HG02678 (cell line): ENCODE measurements at regions not wholly inside any gene's neighbourhood (a gene's known extent, or its start where the extent isn't known, plus 50 kb on each side); places are given as distances from the start of the nearest gene placed in this dataset.
"Not testable (repeated sequence)": the region's sequence is repeated elsewhere in the genome, so short reads cannot be mapped to it uniquely, and the experiment has no call there.

Source experiments
- ATAC-seq: cut with Tn5 transposase; IDR thresholded peaks from one replicate; pipeline ENCODE4 v1.9.1; 2021; ENCODE audit warnings: mild to moderate bottlenecking, moderate library complexity; ENCODE audit not compliant: unreplicated experiment

DNA sequence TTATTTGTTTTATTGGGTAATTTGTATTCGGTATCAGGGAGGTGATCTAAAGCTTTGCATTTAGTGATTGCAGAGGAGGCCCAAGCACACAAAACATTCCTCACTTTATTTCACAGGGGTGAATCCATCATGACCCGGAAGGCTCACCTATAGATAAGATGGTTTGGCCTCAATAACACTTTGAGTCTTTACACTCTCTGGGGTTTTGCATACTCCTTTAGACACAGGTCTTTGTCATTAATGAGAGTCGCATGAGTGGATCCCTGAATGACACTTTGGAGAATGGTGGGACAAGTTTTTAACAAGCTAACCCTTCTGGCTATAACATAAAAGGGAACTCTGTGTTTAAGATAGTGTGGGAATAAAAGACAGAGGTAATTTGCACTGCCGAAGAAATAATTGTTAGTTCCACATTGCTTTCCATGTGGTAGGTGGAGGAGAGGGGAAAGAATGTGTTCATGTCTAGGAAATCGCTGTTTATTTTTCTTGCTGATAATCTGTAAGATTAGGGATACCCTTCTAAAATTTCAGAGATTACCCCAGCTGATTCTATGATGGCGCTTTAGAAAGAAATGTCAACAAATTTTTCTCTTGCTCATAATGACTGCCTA is 455.8 kb downstream of the TFEC start:
- ATAC-seq, result no peak

DNA sequence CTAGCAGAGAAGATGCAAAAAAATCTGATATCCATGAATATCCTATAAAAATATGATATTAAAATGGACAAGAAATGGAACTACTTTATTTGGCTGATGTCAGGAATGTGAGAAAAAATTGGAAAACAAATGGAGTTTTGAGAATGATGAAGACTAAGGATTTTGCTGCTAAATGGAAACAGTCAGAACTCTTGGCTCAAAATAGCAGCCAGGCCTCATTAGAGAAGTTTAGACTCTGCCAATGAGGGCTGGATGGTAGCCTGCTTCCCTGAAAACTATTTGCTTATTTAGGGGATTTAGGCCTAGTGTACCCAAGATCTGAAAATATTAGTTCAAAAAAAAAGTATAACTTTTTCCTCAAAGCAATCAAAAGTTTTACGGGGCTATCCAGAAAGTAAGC is 458.5 kb downstream of the TFEC start:
- ATAC-seq, result no peak

DNA sequence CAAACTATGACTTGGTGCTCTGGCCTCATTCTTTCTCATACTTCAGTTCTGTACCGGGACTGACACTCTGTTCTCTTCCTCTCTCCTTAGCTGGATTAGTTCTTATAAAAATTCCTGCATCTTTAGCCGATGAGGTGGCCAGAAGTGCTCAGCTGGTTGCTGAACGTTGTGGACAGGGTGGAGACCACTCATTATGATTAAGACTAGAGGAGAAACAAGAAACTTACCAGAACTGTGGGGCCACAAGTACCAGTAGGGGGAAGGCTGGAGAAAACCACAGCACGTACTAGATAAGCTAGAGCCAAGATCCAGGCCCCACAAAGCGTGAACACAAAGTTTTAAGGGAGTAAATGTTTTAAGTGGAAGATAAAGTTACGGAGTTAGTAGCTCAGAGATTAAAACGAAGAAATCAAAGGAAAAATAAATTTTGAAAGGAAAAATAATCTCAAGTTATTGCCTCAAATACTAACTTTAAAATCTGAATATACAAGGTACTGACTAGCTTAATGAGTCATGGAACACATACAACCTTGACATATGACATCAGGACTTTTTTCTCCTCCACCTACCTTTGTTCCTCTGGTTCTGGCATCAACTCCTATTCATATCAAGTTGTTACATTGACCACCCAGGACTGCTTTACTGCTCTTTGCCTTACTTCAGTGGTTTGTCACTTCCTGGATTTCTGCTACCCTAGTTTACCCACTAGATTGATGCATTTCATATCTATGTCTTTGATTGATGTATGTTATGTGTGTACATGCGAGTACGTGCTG is 469.0 kb downstream of the TFEC start:
- ATAC-seq, result no peak

DNA sequence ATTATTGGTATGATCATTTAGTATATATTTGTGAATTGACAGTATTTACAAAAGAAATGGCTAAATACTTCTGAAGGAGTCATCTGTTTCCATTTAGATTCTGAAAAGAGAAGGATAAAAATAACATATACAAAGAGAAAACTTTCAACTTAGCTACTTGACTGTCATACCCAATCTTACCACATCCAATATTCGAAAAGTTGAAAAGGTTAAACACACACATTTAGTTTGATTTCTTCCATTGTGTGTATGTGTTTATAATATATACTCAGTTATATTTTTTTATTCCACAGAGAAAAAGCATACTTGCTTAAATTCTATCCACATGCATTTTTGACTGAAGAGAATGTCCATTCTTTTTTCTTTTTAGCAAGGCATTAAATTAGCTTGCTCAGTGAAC is 470.7 kb downstream of the TFEC start:
- no peak for ATAC-seq

DNA sequence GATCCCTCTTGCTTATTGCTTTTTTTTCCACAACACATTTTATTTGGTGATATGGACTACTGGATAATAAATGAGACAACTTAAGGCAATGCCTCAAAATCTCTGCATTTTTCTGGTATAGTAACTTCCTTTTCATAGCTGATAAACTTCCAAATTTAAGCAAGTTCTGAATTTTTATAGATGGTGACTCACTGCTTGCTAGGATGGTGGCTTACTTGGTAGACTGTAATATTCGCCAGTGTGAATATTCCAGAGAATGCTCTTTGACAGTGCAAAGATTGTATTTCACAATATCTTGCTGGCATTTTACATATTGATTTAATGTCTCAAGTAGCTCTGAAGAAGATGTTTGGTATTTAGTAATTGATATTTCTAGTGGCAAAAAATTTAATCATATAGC is 472.4 kb downstream of the TFEC start:
- no peak for ATAC-seq

DNA sequence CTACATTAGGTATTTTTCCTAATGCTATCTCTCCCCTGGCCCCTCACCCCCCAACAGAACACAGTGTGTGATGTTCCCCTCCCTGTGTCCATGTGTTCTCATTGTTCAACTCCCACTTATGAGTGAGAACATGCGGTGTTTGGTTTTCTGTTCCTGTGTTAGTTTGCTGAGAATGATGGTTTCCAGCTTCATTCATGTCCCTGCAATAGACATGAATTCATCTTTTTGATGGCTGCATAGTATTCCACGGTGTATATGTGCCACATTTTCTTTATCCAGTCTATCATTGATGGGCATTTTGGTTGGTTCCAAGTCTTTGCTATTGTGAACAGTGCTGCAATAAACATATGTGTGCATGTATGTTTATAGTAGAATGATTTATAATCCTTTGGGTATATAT is 473.3 kb downstream of the TFEC start:
- ATAC-seq, result not testable (repeated sequence)

DNA sequence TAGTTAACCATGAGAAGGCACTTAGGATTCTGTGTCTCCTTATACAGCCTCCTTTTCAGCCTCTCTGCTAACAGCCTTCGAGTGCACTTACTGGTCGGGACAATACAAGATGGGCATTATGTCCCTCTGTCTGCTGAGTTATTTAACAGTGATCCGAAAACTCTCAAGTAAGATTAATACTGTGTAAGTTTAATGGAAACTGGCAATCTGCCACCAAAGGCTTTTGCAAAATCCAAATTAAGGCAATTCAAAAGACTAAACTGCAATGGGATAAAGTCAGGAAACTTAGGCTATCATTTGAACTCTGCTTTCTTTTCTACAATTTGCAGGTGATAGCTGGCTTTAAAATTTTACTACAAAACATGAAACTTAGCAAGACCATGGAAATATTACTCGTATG is 477.8 kb downstream of the TFEC start:
- no peak for ATAC-seq

- no peak for ATAC-seq
Measured at GRCh38 chr7:115549910-115550309, 480.7 kb downstream of the TFEC start.

GRCh38 chr7:115548756-115549155 is 481.8 kb downstream of the TFEC start:
- no peak for ATAC-seq

- ATAC-seq, result no peak
Measured at GRCh38 chr7:115546790-115547189, 483.8 kb downstream of the TFEC start.

- no peak for ATAC-seq
Measured at GRCh38 chr7:115533785-115534184, 496.8 kb downstream of the TFEC start.

GRCh38 chr7:115526278-115526677 is 504.3 kb downstream of the TFEC start:
- no peak for ATAC-seq

DNA sequence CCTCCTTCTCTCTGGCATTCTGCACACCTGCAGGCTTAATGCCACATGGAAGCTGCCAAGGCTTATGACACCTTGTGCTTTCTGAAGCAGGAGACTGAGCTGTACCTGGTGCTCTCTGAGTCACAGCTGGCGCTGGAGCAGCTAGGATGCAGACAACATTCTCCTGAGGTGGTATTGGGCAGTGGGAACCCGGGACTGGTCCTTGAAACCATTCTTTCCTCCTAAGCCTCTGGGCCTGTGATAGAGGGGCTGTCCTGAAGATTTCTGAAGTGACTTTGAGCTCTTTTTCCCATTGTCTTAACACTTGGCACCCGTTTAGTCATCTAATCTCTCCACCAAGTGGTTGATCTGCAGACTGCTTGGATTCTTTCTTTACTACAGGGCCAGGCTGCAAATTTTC is 508.4 kb downstream of the TFEC start:
- no peak for ATAC-seq

DNA sequence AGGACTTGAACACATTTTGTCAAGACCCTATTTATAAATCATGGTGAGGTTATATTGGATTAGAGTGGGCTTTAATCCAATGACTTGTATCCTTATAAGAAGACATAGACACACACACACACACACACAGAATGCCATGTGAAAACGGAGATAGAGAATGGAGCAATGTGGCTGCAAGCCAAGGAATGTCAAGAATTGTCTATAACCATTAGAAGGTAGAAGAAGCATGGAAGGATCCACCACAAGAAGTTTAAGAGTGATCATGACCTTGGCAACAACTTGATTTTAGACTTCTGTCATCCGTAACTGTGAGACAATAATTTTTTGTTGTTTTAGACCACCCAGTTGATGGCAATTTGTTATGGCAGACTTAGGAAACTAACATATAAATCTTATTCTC is 514.2 kb downstream of the TFEC start:
- ATAC-seq, result no peak

DNA sequence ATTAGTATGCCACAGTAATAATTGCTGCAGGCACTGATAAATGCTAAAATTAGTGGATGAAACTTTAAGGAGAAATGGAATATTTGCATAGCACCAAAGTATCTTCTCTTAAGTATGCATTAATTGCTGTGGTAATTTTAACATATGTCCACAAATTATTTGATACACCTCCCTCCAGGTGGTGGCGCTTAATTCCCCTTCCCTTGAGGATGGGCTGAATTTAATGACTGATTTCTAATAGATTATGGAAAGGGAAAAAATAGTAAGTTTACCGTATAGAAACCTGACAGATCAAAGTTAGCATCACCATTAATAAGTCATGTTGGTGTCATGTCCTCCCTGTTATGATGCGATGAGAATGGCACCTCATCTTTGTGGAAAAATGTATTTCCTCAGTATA is 519.2 kb downstream of the TFEC start:
- no peak for ATAC-seq

- no peak for ATAC-seq
Measured at GRCh38 chr7:115505136-115505535, 525.4 kb downstream of the TFEC start.

- ATAC-seq, result no peak
Measured at GRCh38 chr7:115499956-115500355, 530.6 kb downstream of the TFEC start.

DNA sequence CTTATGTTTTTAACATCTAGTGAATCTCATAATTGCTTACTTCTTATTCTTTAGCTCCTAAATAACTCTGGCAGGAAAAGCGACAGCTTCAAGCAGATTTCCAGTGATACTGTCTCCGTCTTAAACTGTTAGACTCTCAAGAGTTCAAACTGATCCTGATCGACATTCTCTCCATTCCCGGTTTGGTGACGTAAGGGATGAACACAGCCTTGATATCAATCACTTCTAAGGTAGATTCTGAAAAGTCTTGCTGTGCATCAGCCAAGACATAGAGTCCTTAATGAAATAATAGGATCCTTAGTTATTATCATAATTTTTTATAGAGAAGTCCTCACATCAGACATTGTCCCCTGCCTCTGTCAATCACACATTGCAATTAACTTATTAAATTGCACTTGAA is 534.6 kb downstream of the TFEC start:
- ATAC-seq, result no peak

GRCh38 chr7:115494529-115495147 is 535.9 kb downstream of the TFEC start:
- no peak for ATAC-seq

GRCh38 chr7:115493381-115493780 is 537.2 kb downstream of the TFEC start:
- ATAC-seq, result no peak

DNA sequence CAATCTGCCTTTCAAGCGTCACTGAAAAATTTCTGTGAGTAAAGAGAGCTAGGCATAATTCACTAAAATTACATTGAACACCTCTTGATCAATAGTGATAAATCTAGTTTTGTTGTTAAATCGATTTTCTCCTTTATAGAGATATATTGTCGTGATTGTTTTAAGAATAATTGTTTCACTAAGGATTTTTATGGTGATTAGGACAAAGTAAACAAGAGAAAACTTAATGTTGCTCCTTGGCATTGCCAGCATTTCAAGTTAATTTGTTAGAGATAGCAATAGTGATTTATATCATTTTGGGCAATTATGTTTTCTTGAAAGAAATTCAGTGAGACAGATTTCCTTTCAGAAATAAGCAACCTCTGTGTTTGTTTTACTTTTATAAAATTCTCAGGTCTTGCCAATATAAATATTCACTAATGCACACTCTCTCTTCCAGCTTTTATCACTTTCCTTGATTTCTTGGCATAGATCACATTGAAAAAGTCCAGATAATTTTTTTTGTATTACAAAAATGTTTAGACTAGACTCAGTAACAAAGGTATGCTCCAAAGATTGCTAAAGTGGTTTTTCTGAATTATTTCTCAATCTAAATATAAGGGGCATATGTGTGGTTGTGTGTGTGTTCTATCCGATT is 538.7 kb downstream of the TFEC start:
- ATAC-seq, result no peak

GRCh38 chr7:115479448-115479847 is 551.1 kb downstream of the TFEC start:
- ATAC-seq, result no peak
